Esophagus squamous epithelium (tissue), 4 donors: ENCODE measurements at regions not wholly inside any gene's neighbourhood (a gene's known extent, or its start where the extent isn't known, plus 50 kb on each side); places are given as distances from the start of the nearest gene placed in this dataset.
"Not testable (repeated sequence)": the region's sequence is repeated elsewhere in the genome, so short reads cannot be mapped to it uniquely, and the experiment has no call there.

ENCODE experiments used
- POLR2A ChIP-seq, 4 donors: fragments of 450-650 bp; IDR thresholded peaks; one replicate each; pipeline ENCODE4 v1.6.1; 2017; ENCODE audit warnings: antibody characterized with exemption in 4 of 4, mild to moderate bottlenecking in 4 of 4, moderate library complexity in 3 of 4
- TF ChIP-seq, protein P1 (sequence below), 6 experiments: fragments of 450-650 bp in 4 of 6; fragments of 200-600 bp in 2 of 6; sonication (generic) in 2 of 6; IDR thresholded peaks; one replicate each; pipeline ENCODE4 v1.5.1; 2016 to 2019; ENCODE audit warnings: antibody characterized with exemption in 6 of 6, mild to moderate bottlenecking in 4 of 6, moderate library complexity in 4 of 6

DNA sequence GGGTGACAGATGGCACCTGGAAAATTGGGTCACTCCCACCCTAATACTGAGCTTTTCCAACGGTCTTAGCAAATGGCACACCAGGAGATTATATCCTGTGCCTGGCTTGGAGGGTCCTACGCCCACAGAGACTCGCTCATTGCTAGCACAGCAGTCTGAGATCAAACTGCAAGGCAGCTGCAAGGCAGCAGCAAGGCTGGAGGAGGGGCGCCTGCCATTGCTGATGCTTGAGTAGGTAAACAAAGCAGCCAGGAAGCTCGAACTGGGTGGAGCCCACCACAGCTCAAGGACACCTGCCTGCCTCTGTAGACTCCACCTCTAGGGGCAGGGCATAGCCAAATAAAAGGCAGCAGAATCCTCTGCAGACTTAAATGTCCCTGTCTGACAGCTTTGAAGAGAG is 115.1 kb upstream of the SPATA12 start:
- TF ChIP-seq, protein P1, sequence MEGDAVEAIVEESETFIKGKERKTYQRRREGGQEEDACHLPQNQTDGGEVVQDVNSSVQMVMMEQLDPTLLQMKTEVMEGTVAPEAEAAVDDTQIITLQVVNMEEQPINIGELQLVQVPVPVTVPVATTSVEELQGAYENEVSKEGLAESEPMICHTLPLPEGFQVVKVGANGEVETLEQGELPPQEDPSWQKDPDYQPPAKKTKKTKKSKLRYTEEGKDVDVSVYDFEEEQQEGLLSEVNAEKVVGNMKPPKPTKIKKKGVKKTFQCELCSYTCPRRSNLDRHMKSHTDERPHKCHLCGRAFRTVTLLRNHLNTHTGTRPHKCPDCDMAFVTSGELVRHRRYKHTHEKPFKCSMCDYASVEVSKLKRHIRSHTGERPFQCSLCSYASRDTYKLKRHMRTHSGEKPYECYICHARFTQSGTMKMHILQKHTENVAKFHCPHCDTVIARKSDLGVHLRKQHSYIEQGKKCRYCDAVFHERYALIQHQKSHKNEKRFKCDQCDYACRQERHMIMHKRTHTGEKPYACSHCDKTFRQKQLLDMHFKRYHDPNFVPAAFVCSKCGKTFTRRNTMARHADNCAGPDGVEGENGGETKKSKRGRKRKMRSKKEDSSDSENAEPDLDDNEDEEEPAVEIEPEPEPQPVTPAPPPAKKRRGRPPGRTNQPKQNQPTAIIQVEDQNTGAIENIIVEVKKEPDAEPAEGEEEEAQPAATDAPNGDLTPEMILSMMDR (IDR thresholded peaks at IDR 0.05), result not testable (repeated sequence)
- not testable (repeated sequence) for TF ChIP-seq POLR2A (IDR thresholded peaks at IDR 0.05)
